GM12878 (cell line): ENCODE measurements at regions not wholly inside any gene's neighbourhood (a gene's known extent, or its start where the extent isn't known, plus 50 kb on each side); places are given as distances from the start of the nearest gene placed in this dataset.

Experiments used
- ATAC-seq: fragments of 200-7000 bp; cut with Tn5 transposase; 3 replicates; pipeline ENCODE4 v1.9.1; 2020; ENCODE audit warnings: mild to moderate bottlenecking, moderate library complexity
- BruUV-seq: library from RNA; stranded (reverse); fragments of 400-500 nt; replicated peaks from 2 replicates; lab custom pipeline; 2021; lab: Mats Ljungman, UMichigan
- CTCF ChIA-PET: fragments of 300-600 bp; sonication (Branson Sonifier 250); formaldehyde crosslinking; extraction: SDS; loops from one replicate; lab custom pipeline; 2021; ENCODE audit warnings: inconsistent platforms; lab: Yijun Ruan, JAX
- POLR2A ChIA-PET: fragments of 350-600 bp; formaldehyde crosslinking; extraction: SDS; loops from one replicate; lab custom pipeline; 2021; ENCODE audit warnings: inconsistent platforms; lab: Charles Lee
- RAD21 ChIA-PET: fragments of 300-600 bp; sonication (Branson Sonifier 250); formaldehyde crosslinking; loops from one replicate; lab custom pipeline; 2023; ENCODE audit warnings: antibody characterized with exemption; ENCODE audit not compliant: unreplicated experiment; lab: Charles Lee
- SMC1A ChIA-PET: fragments of 300-600 bp; sonication (Branson Sonifier 250); formaldehyde crosslinking; loops from one replicate; lab custom pipeline; 2023; ENCODE audit not compliant: unreplicated experiment, uncharacterized antibody; lab: Charles Lee
- DNase-seq: peaks from one replicate; pipeline ENCODE4 v3.0.0-alpha.2; 2011; ENCODE audit warnings: low read depth, low spot score
- FAIRE-seq: peaks from 3 replicates; lab custom pipeline; 2011; peaks lifted over from hg19 to GRCh38; lab: Jason Lieb, UNC
- H2AFZ ChIP-seq: 2 replicates; pipeline ENCODE4 v1.6.0; 2011; ENCODE audit warnings: low read depth, low read length, control low read depth; ENCODE audit not compliant: control insufficient read depth
- H3K27ac ChIP-seq: 2 replicates; pipeline ENCODE4 v1.5.1; 2011; ENCODE audit warnings: control low read depth; ENCODE audit not compliant: control insufficient read depth, insufficient read depth
- H3K27me3 ChIP-seq, 2 experiments: replicated peaks in 1 of 2; 2 replicates each; pipeline versions ENCODE4 v1.6.0 to v1.6.1; 2011; ENCODE audit warnings: low read length in 1 of 2; ENCODE audit not compliant: control insufficient read depth in 2 of 2, insufficient read depth in 2 of 2
- H3K36me3 ChIP-seq, 2 experiments: 2 replicates each; pipeline ENCODE4 v1.5.1; 2011; ENCODE audit warnings: low read length in 1 of 2; ENCODE audit not compliant: control insufficient read depth in 2 of 2, insufficient read depth in 2 of 2
- H3K4me1 ChIP-seq: 2 replicates; pipeline ENCODE4 v1.6.1; 2011; ENCODE audit warnings: mild to moderate bottlenecking, low read length, moderate library complexity, mixed read lengths; ENCODE audit not compliant: control insufficient read depth, insufficient read depth
- H3K4me2 ChIP-seq: 2 replicates; pipeline ENCODE4 v1.6.0; 2011; ENCODE audit warnings: control low read depth; ENCODE audit not compliant: control insufficient read depth, insufficient read depth
- H3K4me3 ChIP-seq: fragments of 200-600 bp; sonication (generic); 2 replicates; pipeline ENCODE4 v1.5.1; 2016
- H3K79me2 ChIP-seq: 2 replicates; pipeline ENCODE4 v1.6.0; 2011; ENCODE audit warnings: low read length; ENCODE audit not compliant: control insufficient read depth, insufficient read depth
- H3K9ac ChIP-seq: 2 replicates; pipeline ENCODE4 v1.8.0; 2011; ENCODE audit warnings: low read length, control low read depth, mixed read lengths; ENCODE audit not compliant: control insufficient read depth, insufficient read depth
- H3K9me3 ChIP-seq: replicated peaks from 3 replicates; pipeline ENCODE4 v1.5.1; 2011; ENCODE audit warnings: mild to moderate bottlenecking, low read length; ENCODE audit not compliant: control insufficient read depth, insufficient read depth
- H4K20me1 ChIP-seq: 2 replicates; pipeline ENCODE4 v1.6.0; 2011; ENCODE audit not compliant: control insufficient read depth, insufficient read depth
- BCL3 ChIP-seq: IDR thresholded peaks from 2 replicates; pipeline ENCODE4 v1.6.1; 2011; ENCODE audit warnings: borderline replicate concordance, low read depth, mild to moderate bottlenecking, moderate library complexity, low read length; ENCODE audit not compliant: insufficient read depth, poor library complexity, severe bottlenecking
- CBFB ChIP-seq: IDR thresholded peaks from 2 replicates; pipeline ENCODE4 v1.6.1; 2016; ENCODE audit warnings: antibody characterized with exemption, low read depth
- ELK1 ChIP-seq: IDR thresholded peaks from 2 replicates; pipeline ENCODE4 v1.6.1; 2012; ENCODE audit warnings: low read depth, low read length, improper control_type of control experiment
- ETV6 ChIP-seq, 2 experiments: fragments of 450-650 bp in 1 of 2; IDR thresholded peaks in 1 of 2; conservative IDR thresholded peaks in 1 of 2; 2 replicates each; pipeline ENCODE4 v1.6.1; 2014; ENCODE audit warnings: antibody characterized with exemption in 1 of 2, borderline replicate concordance in 1 of 2, low read depth in 1 of 2, mild to moderate bottlenecking in 1 of 2, moderate library complexity in 1 of 2
- FOXK2 ChIP-seq: fragments of 450-650 bp; IDR thresholded peaks from 2 replicates; pipeline ENCODE4 v1.6.1; 2017; ENCODE audit warnings: mild to moderate bottlenecking, moderate library complexity
- GABPA ChIP-seq: IDR thresholded peaks from 2 replicates; pipeline ENCODE4 v1.6.1; 2014; ENCODE audit warnings: antibody characterized with exemption, low read depth, mild to moderate bottlenecking, inconsistent platforms
- MYC ChIP-seq: IDR thresholded peaks from 2 replicates; pipeline ENCODE4 v1.6.1; 2011; ENCODE audit warnings: mild to moderate bottlenecking, low read length, moderate library complexity, inconsistent platforms; ENCODE audit not compliant: insufficient read depth, insufficient replicate concordance, insufficient read length, severe bottlenecking
- RUNX3 ChIP-seq: IDR thresholded peaks from 2 replicates; pipeline ENCODE4 v1.6.1; 2012; ENCODE audit warnings: low read length, inconsistent platforms
- SMAD1 ChIP-seq: fragments of 450-650 bp; IDR thresholded peaks from 2 replicates; pipeline ENCODE4 v1.6.1; 2018; ENCODE audit warnings: mild to moderate bottlenecking, low read depth; ENCODE audit not compliant: partially characterized antibody
- SMAD5 ChIP-seq: IDR thresholded peaks from 2 replicates; pipeline ENCODE4 v1.6.1; 2016; ENCODE audit warnings: antibody characterized with exemption, low read depth
- SMC3 ChIP-seq: IDR thresholded peaks from 2 replicates; pipeline ENCODE4 v1.6.1; 2011; ENCODE audit warnings: low read length, improper control_type of control experiment, borderline replicate concordance
- SP1 ChIP-seq: IDR thresholded peaks from one replicate; pipeline ENCODE4 v1.6.1; 2011; ENCODE audit warnings: low read depth, low read length
- SPI1 ChIP-seq: IDR thresholded peaks from 2 replicates; pipeline ENCODE4 v1.6.1; 2011; ENCODE audit warnings: low read depth, mild to moderate bottlenecking, low read length, moderate library complexity, borderline replicate concordance; ENCODE audit not compliant: insufficient read depth
- TCF12 ChIP-seq: IDR thresholded peaks from 2 replicates; pipeline ENCODE4 v1.6.1; 2011; ENCODE audit warnings: low read depth, mild to moderate bottlenecking, low read length
- TCF3 ChIP-seq: IDR thresholded peaks from 2 replicates; pipeline ENCODE4 v1.6.1; 2012; ENCODE audit warnings: low read depth, mild to moderate bottlenecking, low read length, borderline replicate concordance; ENCODE audit not compliant: insufficient read depth
- ZNF217 ChIP-seq: fragments of 450-650 bp; IDR thresholded peaks from 2 replicates; pipeline ENCODE4 v1.6.1; 2017; ENCODE audit warnings: antibody characterized with exemption, mild to moderate bottlenecking
- WGBS: methylation state at CpG from one replicate; pipeline ENCODE4 v1.1.6; 2016; ENCODE audit warnings: low lambda C conversion rate; ENCODE audit not compliant: insufficient replicate concordance, insufficient coverage; ENCODE audit errors: missing lambda C conversion rate; 5-methylcytosine and 5-hydroxymethylcytosine counted together
- in situ Hi-C: fragments of 300-500 bp; cut with MboI; formaldehyde crosslinking; loops from 9 replicates; pipeline ENCODE4 v1.14.3; 2018; ENCODE audit warnings: mixed read lengths
- intact Hi-C: fragments of 100-400 bp; cut with micrococcal nuclease; formaldehyde crosslinking; loops from one replicate; pipeline ENCODE4 v1.14.2; 2022; ENCODE audit not compliant: unreplicated experiment

- no peak for TF ChIP-seq BCL3
- TF ChIP-seq ETV6 (conservative IDR thresholded peaks at IDR 0.05 in 1 of 2, IDR thresholded peaks at IDR 0.05 in 1 of 2; ENCODE audit: borderline replicate concordance in 1 of 2, low read depth in 1 of 2), result no peak
- no peak for TF ChIP-seq SMAD5
- no peak for TF ChIP-seq SMAD1
- TF ChIP-seq MYC, result no peak
- TF ChIP-seq TCF12, result no peak
- TF ChIP-seq ZNF217, result no peak
- no peak for TF ChIP-seq SPI1
- TF ChIP-seq CBFB, result no peak
- no peak for TF ChIP-seq RUNX3
These were observed 131.4 kb downstream of the BTBD3 start (continued) for GRCh38 chr20:12049125-12049524.

GRCh38 chr20:12051206-12052163 lies 133.8 kb downstream of the BTBD3 start:
- no peaks in the 10 kb centered on the region for H3K36me3 ChIP-seq
- ATAC-seq, result no peak
- no peak overlapping the region for H2AFZ ChIP-seq
- in situ Hi-C loops, result no loop called here
- H3K79me2 ChIP-seq, result no peaks in the 10 kb centered on the region
- H3K9ac ChIP-seq, result no peak overlapping the region
- no peak for FAIRE-seq
- no peak overlapping the region for H3K27ac ChIP-seq
- no peaks in the 10 kb centered on the region for H3K4me1 ChIP-seq
- ChIA-PET CTCF (no interaction called here), POLR2A (no interaction called here), SMC1A (no interaction called here), RAD21 (no interaction called here)
- intact Hi-C loops, result no loop called here
- no peak overlapping the region for H3K4me2 ChIP-seq
- DNase-seq, result no peak
- H3K9me3 ChIP-seq, result no peaks in the 10 kb centered on the region; the same call in 2 of the 3 replicates
- H3K4me3 ChIP-seq, result no peak overlapping the region
- BruUV-seq, result no TSS peak
- no peaks in the 10 kb centered on the region for H4K20me1 ChIP-seq
- 53% methylated on average over 9 of the region's 9 CpGs for WGBS
- H3K27me3 ChIP-seq, result no peaks in the 10 kb centered on the region
- TF ChIP-seq SMC3 (no peak), TCF3 (no peak), BCL3 (no peak), GABPA (no peak), SP1 (no peak), ELK1 (no peak), FOXK2 (no peak)
